GM21515 (cell line): ENCODE measurements at regions not wholly inside any gene's neighbourhood (a gene's known extent, or its start where the extent isn't known, plus 50 kb on each side); places are given as distances from the start of the nearest gene placed in this dataset.

Source experiments
- ATAC-seq: cut with Tn5 transposase; IDR thresholded peaks from one replicate; pipeline ENCODE4 v1.9.1; 2021; ENCODE audit not compliant: unreplicated experiment

GRCh38 chr4:106454021-106454420, 85.4 kb upstream of the GIMD1 start:
- no peak for ATAC-seq

- ATAC-seq, result no peak
These were observed 82.5 kb upstream of the GIMD1 start for GRCh38 chr4:106451091-106451490.

- ATAC-seq, result no peak
These were observed 81.7 kb upstream of the GIMD1 start for GRCh38 chr4:106450249-106450648.

DNA sequence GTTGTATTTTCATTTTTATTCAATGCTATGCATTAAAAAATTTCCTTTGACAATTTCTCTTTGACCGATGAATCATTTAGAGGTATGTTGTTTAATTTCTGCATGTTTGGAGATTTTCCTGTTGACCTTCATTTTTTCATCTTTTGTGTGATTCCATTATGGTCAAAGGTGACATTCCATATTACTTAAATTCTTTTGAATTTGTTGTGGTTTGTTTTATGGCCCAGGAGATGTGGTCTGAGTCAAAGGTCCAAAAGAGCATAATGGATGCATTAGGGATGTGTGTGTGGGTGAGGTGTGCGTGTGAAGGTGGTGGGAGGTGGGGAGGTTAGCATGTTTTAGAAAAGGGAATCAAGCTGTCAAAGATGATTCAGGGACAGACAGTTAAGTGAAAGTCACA, 76.0 kb upstream of the GIMD1 start:
- ATAC-seq, result no peak

- no peak for ATAC-seq
These were observed 62.2 kb upstream of the GIMD1 start for GRCh38 chr4:106430797-106431196.

- ATAC-seq, result no peak
These were observed 61.3 kb upstream of the GIMD1 start for GRCh38 chr4:106429885-106430284.

DNA sequence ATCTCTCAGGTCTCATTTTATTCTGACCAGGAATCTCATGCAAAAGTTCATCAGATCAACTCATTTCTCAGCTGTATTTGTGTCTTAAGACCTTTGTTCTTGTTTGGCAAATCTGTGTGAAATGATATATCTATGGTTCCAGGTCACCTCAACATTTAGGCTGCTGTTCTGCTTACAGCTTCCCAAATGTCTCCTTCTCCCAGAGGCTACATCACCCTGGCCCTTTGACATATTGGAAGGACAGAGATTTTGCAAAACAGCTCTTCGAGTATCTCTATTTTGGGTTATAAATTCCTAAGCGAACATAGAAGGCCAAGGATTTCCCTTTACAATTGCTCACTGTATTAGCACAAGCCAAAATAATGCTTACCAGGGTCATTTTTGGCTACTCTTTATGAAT, 57.5 kb upstream of the GIMD1 start:
- ATAC-seq, result no peak

- ATAC-seq, result no peak
These were observed 57.0 kb upstream of the GIMD1 start for GRCh38 chr4:106425576-106425975.

DNA sequence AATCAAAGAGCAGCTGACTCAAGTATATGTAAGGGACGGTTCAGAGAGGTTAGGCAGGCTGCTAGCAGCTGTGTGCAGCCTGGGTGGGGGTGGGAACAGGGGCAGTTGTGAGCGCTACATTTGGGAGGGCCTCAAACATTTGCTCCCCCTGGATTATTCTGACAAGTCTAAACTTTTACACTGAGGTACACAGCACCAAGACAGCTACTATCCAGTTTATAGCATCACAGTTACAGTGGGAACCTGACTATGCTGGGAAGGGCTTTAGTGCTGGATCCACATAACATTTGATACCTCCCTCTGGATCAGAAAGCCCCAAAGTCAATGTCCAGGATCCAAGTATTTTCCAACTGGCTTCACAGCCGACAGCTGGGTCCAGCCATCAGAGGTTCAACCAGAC, 55.8 kb upstream of the GIMD1 start:
- ATAC-seq, result no peak

DNA sequence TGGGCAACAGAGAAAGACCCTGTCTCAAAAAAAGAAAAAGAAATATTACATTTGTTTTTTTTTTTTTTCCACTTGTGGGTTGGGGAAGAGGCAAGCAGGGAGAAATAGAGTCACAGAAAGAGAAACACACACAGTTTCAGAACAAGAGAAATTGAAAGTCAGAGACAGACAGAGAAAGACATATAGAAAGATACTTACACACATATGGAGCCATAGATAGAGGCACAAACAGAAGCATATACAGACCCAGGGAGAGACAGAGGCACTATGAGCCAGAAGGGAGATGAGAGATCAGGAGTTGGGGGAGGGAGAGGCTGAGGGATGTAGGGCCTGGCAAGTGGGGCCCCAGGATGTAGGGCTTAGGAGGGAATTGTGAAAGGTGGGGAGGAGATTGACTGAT, 55.2 kb upstream of the GIMD1 start:
- no peak for ATAC-seq

GRCh38 chr4:106422766-106423165, 54.2 kb upstream of the GIMD1 start:
- no peak for ATAC-seq

- no peak for ATAC-seq
These were observed 53.1 kb upstream of the GIMD1 start for GRCh38 chr4:106421441-106422296.

- ATAC-seq, result no peak
These were observed 49.9 kb upstream of the GIMD1 start for GRCh38 chr4:106418444-106418843.
